ENCODE measurements at regions not wholly inside any gene's neighbourhood (a gene's known extent, or its start where the extent isn't known, plus 50 kb on each side); places are given as distances from the start of the nearest gene placed in this dataset.

DNA sequence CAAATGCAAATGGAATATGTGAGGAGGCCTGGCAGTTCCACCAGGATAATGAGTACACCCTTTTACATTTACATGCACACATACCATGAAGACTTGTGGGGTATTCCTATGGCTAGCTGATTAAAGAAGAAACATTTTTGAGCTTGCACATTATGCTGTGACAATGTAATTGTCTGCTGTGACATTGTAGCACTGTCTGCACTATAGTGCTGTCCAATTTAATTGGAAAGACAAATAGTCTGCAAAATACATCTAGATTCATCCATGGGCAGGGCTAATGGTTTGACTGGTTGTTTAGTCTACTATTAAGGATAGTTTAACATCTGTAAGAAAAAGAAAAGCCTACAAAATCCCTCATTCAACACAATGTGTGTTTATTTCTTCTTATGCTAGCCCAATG, 1005.6 kb upstream of the LRFN5 start:
- Histone ChIP-seq H3K9me3 (no peaks in the 10 kb centered on the region), H3K9me2 (no peaks in the 10 kb centered on the region), H4K20me1 (ENCODE audit: insufficient read depth) (no peaks in the 10 kb centered on the region), H3F3A (replicated peaks; ENCODE audit: insufficient read depth) (no peaks in the 10 kb centered on the region), H3K36me3 (replicated peaks in 1 of 2; ENCODE audit: control insufficient read depth in 1 of 2, insufficient read depth in 2 of 2, low read length in 1 of 2) (no peaks in the 10 kb centered on the region), H3K79me2 (ENCODE audit: insufficient read depth) (no peaks in the 10 kb centered on the region), H3K4me1 (ENCODE audit: control insufficient read depth in 1 of 2, insufficient read depth in 2 of 2, low read depth in 1 of 2, low read length in 1 of 2) (no peaks in the 10 kb centered on the region), H3K9ac (no peak overlapping the region), H2AFZ (ENCODE audit: low read depth) (no peak overlapping the region), H3K27me3 (ENCODE audit: insufficient read depth) (no peaks in the 10 kb centered on the region), H3K27ac (ENCODE audit: low read depth in 2 of 2, low read length in 1 of 2) (no peak overlapping the region), H3K4me2 (no peak overlapping the region), H3K4me3 (ENCODE audit: low read depth in 2 of 2, low read length in 1 of 2) (no peak overlapping the region)
- TF ChIP-seq NRF1 (IDR thresholded peaks at IDR 0.05; ENCODE audit: low read depth, low read length): no peak
- no peak for TF ChIP-seq PBX3 (IDR thresholded peaks at IDR 0.05)
- DNase-seq: no peak
- ChIA-PET POLR2A (no interaction called here), CTCF (no interaction called here)

- ChIA-PET CTCF (no interaction called here), POLR2A (no interaction called here)
- Histone ChIP-seq H2AFZ (ENCODE audit: low read depth) (no peak overlapping the region), H3K27ac (ENCODE audit: low read depth in 2 of 2, low read length in 1 of 2) (no peak overlapping the region), H3K9me2 (no peaks in the 10 kb centered on the region), H3K9ac (no peak overlapping the region), H3F3A (replicated peaks; ENCODE audit: insufficient read depth) (no peaks in the 10 kb centered on the region), H3K36me3 (replicated peaks in 1 of 2; ENCODE audit: control insufficient read depth in 1 of 2, insufficient read depth in 2 of 2, low read length in 1 of 2) (no peaks in the 10 kb centered on the region), H3K27me3 (ENCODE audit: insufficient read depth) (no peaks in the 10 kb centered on the region), H3K79me2 (ENCODE audit: insufficient read depth) (no peaks in the 10 kb centered on the region), H3K4me1 (ENCODE audit: control insufficient read depth in 1 of 2, insufficient read depth in 2 of 2, low read depth in 1 of 2, low read length in 1 of 2) (no peaks in the 10 kb centered on the region), H3K4me3 (ENCODE audit: low read depth in 2 of 2, low read length in 1 of 2) (no peak overlapping the region), H4K20me1 (ENCODE audit: insufficient read depth) (no peaks in the 10 kb centered on the region), H3K4me2 (no peak overlapping the region), H3K9me3 (no peaks in the 10 kb centered on the region)
- TF ChIP-seq CTCF (IDR thresholded peaks at IDR 0.05): no peak
- TF ChIP-seq MEF2A (IDR thresholded peaks at IDR 0.05; ENCODE audit: borderline replicate concordance, low read depth): no peak
- TF ChIP-seq FOXM1 (IDR thresholded peaks at IDR 0.05; ENCODE audit: low read depth): no peak
- DNase-seq: no peak
Observed at GRCh38 chr14:40599725-40600124, 1007.0 kb upstream of the LRFN5 start.

GRCh38 chr14:40581264-40581663, 1025.4 kb upstream of the LRFN5 start:
- H3K79me2 ChIP-seq (ENCODE audit: insufficient read depth): no peaks in the 10 kb centered on the region
- DNase-seq: no peak
- no peak overlapping the region for H3K4me2 ChIP-seq
- H3K4me3 ChIP-seq (ENCODE audit: low read depth in 2 of 2, low read length in 1 of 2): no peak overlapping the region
- CTCF ChIA-PET: no interaction called here
- H3K9me3 ChIP-seq: no peaks in the 10 kb centered on the region
- no peaks in the 10 kb centered on the region for H4K20me1 ChIP-seq (ENCODE audit: insufficient read depth)
- H3F3A ChIP-seq (replicated peaks; ENCODE audit: insufficient read depth): no peaks in the 10 kb centered on the region
- WGBS (ENCODE audit: low lambda C conversion rate): 3% methylated on average over 3 of the region's 3 CpGs
- H3K4me1 ChIP-seq (ENCODE audit: control insufficient read depth in 1 of 2, insufficient read depth in 2 of 2, low read depth in 1 of 2, low read length in 1 of 2): no peaks in the 10 kb centered on the region
- H3K36me3 ChIP-seq (replicated peaks in 1 of 2; ENCODE audit: control insufficient read depth in 1 of 2, insufficient read depth in 2 of 2, low read length in 1 of 2): no peaks in the 10 kb centered on the region
- H3K9ac ChIP-seq: no peak overlapping the region
- H3K9me2 ChIP-seq: no peaks in the 10 kb centered on the region
- H3K27me3 ChIP-seq (ENCODE audit: insufficient read depth): no peaks in the 10 kb centered on the region
- POLR2A ChIA-PET: no interaction called here
- H2AFZ ChIP-seq (ENCODE audit: low read depth): no peak overlapping the region
- H3K27ac ChIP-seq (ENCODE audit: low read depth in 2 of 2, low read length in 1 of 2): no peak overlapping the region
- TF ChIP-seq RAD21 (IDR thresholded peaks at IDR 0.05; ENCODE audit: low read length): no peak
- TF ChIP-seq MEF2A (IDR thresholded peaks at IDR 0.05; ENCODE audit: borderline replicate concordance, low read depth): no peak
- TF ChIP-seq EP300 (IDR thresholded peaks at IDR 0.05; ENCODE audit: borderline replicate concordance in 1 of 2, low read depth in 1 of 2, low read length in 1 of 2): no peak
- TF ChIP-seq, protein P1, sequence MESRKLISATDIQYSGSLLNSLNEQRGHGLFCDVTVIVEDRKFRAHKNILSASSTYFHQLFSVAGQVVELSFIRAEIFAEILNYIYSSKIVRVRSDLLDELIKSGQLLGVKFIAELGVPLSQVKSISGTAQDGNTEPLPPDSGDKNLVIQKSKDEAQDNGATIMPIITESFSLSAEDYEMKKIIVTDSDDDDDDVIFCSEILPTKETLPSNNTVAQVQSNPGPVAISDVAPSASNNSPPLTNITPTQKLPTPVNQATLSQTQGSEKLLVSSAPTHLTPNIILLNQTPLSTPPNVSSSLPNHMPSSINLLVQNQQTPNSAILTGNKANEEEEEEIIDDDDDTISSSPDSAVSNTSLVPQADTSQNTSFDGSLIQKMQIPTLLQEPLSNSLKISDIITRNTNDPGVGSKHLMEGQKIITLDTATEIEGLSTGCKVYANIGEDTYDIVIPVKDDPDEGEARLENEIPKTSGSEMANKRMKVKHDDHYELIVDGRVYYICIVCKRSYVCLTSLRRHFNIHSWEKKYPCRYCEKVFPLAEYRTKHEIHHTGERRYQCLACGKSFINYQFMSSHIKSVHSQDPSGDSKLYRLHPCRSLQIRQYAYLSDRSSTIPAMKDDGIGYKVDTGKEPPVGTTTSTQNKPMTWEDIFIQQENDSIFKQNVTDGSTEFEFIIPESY (IDR thresholded peaks at IDR 0.05; ENCODE audit: borderline replicate concordance, low read depth): no peak
- no peak for TF ChIP-seq CTCF (IDR thresholded peaks at IDR 0.05)
- TF ChIP-seq SIN3A (IDR thresholded peaks at IDR 0.05; ENCODE audit: borderline replicate concordance, low read depth, low read length): no peak
- no peak for TF ChIP-seq MAX (IDR thresholded peaks at IDR 0.05; ENCODE audit: low read depth)
- no peak for TF ChIP-seq RFX5 (IDR thresholded peaks at IDR 0.05; ENCODE audit: low read length)
- TF ChIP-seq NFIC (IDR thresholded peaks at IDR 0.05; ENCODE audit: borderline replicate concordance): no peak
- TF ChIP-seq RCOR1 (IDR thresholded peaks at IDR 0.05; ENCODE audit: low read length): no peak
- no peak for TF ChIP-seq POLR2AphosphoS5 (IDR thresholded peaks at IDR 0.05; ENCODE audit: low read depth, low read length)
- TF ChIP-seq TAF1 (IDR thresholded peaks at IDR 0.05; ENCODE audit: borderline replicate concordance, low read depth, low read length): no peak
